Right ventricle myocardium superior (tissue), 1 donor: ENCODE measurements at regions not wholly inside any gene's neighbourhood (a gene's known extent, or its start where the extent isn't known, plus 50 kb on each side); places are given as distances from the start of the nearest gene placed in this dataset.
"Not testable (repeated sequence)": the region's sequence is repeated elsewhere in the genome, so short reads cannot be mapped to it uniquely, and the experiment has no call there.

ENCODE experiments used
- ATAC-seq: fragments of 200-7000 bp; cut with Tn5 transposase; one replicate; pipeline ENCODE4 v1.9.1; 2020; ENCODE audit warnings: mild to moderate bottlenecking; ENCODE audit not compliant: poor library complexity
- DNase-seq: peaks from one replicate; pipeline ENCODE4 v3.0.0-alpha.2; 2020
- intact Hi-C: fragments of 100-400 bp; cut with DNase I; formaldehyde crosslinking; loops from one replicate; pipeline ENCODE4 v1.11.2; 2022
- donor health status: DM: no; HTN: yes; CAD: no; lungs with severe emphysema.

GRCh38 chr10:3639546-3639945 lies 145.5 kb downstream of the KLF6 start:
- intact Hi-C loops = no loop called here
- no peak for ATAC-seq
- DNase-seq = no peak

- intact Hi-C loops = no loop called here
- DNase-seq (no peak), ATAC-seq (no peak)
Observed at GRCh38 chr10:3636356-3637181, 148.4 kb downstream of the KLF6 start.

GRCh38 chr10:3635697-3636096 lies 149.3 kb downstream of the KLF6 start:
- intact Hi-C loops = no loop called here
- DNase-seq = no peak
- no peak for ATAC-seq

- no peak for ATAC-seq
- DNase-seq = no peak
- intact Hi-C loops = no loop called here
Observed at GRCh38 chr10:3635211-3635671, 149.8 kb downstream of the KLF6 start.

GRCh38 chr10:3634646-3635045 lies 150.4 kb downstream of the KLF6 start:
- DNase-seq, ATAC-seq, intact Hi-C loops: not testable (repeated sequence)

GRCh38 chr10:3631701-3632330 lies 153.2 kb downstream of the KLF6 start:
- intact Hi-C loops = no loop called here
- DNase-seq (no peak), ATAC-seq (no peak)

GRCh38 chr10:3631291-3631690 lies 153.7 kb downstream of the KLF6 start:
- ATAC-seq (no peak), DNase-seq (no peak)
- intact Hi-C loops = no loop called here

- ATAC-seq (no peak), DNase-seq (no peak)
- intact Hi-C loops = no loop called here
Observed at GRCh38 chr10:3625959-3626751, 158.9 kb downstream of the KLF6 start.

- intact Hi-C loops = no loop called here
- ATAC-seq (no peak), DNase-seq (no peak)
Observed at GRCh38 chr10:3624367-3624766, 160.6 kb downstream of the KLF6 start.

GRCh38 chr10:3623746-3624145 lies 161.3 kb downstream of the KLF6 start:
- DNase-seq = no peak
- peak; percentile 89 for ATAC-seq
- intact Hi-C loops = no loop called here

- intact Hi-C loops = no loop called here
- DNase-seq = no peak
- ATAC-seq = no peak
Observed at GRCh38 chr10:3622845-3623621, 162.0 kb downstream of the KLF6 start.

- ATAC-seq = no peak
- intact Hi-C loops = no loop called here
Observed at GRCh38 chr10:3622427-3622826, 162.6 kb downstream of the KLF6 start.

GRCh38 chr10:3620818-3621217 lies 164.2 kb downstream of the KLF6 start:
- intact Hi-C loops = no loop called here
- DNase-seq (no peak), ATAC-seq (no peak)

More at GRCh38 chr10:3622427-3622826, 162.6 kb downstream of the KLF6 start:
- no peak for DNase-seq

- DNase-seq (no peak), ATAC-seq (no peak)
- intact Hi-C loops = no loop called here
Observed at GRCh38 chr10:3619241-3619640, 165.8 kb downstream of the KLF6 start.

- ATAC-seq (no peak), DNase-seq (no peak)
- intact Hi-C loops = no loop called here
Observed at GRCh38 chr10:3616880-3617279, 168.1 kb downstream of the KLF6 start.

- ATAC-seq (no peak), DNase-seq (no peak)
- intact Hi-C loops = no loop called here
Observed at GRCh38 chr10:3613318-3613717, 171.7 kb downstream of the KLF6 start.

GRCh38 chr10:3612183-3613001 lies 172.6 kb downstream of the KLF6 start:
- no peak for ATAC-seq
- intact Hi-C loops = no loop called here
- no peak for DNase-seq

GRCh38 chr10:3606309-3606708 lies 178.7 kb downstream of the KLF6 start:
- no peak for ATAC-seq
- intact Hi-C loops = no loop called here

More at GRCh38 chr10:3606309-3606708, 178.7 kb downstream of the KLF6 start:
- no peak for DNase-seq
